HG03442 (cell line): ENCODE measurements at regions not wholly inside any gene's neighbourhood (a gene's known extent, or its start where the extent isn't known, plus 50 kb on each side); places are given as distances from the start of the nearest gene placed in this dataset.

Source experiments
- ATAC-seq: cut with Tn5 transposase; IDR thresholded peaks from one replicate; pipeline ENCODE4 v1.9.1; 2021; ENCODE audit warnings: mild to moderate bottlenecking, moderate library complexity; ENCODE audit not compliant: unreplicated experiment

DNA sequence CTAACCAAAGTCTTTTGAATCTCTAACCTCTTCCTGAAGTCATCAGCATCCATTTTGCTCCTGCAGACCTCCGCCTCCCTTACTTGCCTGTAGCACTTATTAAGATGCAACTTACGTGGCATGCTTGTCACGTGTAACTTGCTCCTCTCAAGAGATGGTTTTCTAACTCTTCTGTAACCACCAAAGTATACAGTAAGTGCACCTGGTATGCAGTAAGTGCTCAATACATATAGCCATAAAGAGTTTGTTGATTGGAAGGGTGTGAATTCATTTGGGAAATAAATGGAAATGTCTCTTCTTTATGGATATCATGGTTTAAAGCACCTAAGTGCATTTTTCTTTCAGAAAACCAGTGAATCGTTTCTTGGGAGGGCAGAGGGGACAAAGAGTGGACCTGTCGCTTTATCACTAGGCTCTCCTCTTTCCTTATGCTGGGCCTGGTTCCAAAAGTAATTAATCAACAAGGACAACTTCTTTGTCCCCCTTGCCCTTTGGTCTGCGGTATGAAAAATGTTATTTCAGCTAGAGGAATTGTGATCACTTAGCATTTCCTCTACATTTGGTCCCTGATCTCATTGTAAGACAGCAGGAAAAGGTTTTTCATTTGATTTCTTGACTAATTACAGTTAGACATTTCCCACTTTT, 370.0 kb upstream of the SPRED2 start:
- ATAC-seq, result no peak

- no peak for ATAC-seq
Observed at GRCh38 chr2:65800998-65801397, 368.6 kb upstream of the SPRED2 start.

DNA sequence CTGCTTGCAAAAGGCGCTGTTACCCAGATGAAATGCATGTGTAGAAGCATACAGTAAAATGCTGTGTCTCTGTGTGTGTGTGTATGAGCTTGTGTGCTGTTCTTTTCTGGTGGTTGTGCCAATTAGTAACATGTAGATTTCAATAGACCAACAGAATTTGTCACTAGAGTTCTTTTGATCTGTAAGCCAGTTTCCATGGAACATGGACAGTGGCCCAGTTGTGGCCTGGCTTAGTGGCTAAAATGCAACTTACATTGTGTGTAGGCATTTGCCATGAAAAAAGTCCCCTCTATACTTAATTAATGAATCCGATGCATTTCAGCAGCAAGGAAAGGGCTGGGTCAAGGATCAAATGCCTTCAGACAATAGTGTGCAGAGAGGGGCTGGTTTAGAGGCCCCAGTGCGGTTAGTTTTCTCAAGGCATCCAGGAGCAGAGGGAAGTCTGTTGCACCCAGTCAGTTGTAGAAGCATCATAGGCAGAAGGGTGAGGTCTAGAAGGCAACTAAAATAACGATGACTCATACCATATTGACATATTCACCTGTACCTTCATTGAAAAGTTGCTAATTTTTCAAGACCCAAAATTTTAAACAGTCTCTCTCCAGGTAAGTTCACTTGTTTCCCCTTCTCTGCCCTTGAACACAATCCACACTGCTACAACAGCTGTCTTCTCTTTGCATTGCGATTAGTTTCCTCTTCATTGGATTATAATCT, 366.9 kb upstream of the SPRED2 start:
- no peak for ATAC-seq

- no peak for ATAC-seq
Observed at GRCh38 chr2:65798641-65799040, 366.2 kb upstream of the SPRED2 start.

- no peak for ATAC-seq
Observed at GRCh38 chr2:65794994-65795393, 362.6 kb upstream of the SPRED2 start.

DNA sequence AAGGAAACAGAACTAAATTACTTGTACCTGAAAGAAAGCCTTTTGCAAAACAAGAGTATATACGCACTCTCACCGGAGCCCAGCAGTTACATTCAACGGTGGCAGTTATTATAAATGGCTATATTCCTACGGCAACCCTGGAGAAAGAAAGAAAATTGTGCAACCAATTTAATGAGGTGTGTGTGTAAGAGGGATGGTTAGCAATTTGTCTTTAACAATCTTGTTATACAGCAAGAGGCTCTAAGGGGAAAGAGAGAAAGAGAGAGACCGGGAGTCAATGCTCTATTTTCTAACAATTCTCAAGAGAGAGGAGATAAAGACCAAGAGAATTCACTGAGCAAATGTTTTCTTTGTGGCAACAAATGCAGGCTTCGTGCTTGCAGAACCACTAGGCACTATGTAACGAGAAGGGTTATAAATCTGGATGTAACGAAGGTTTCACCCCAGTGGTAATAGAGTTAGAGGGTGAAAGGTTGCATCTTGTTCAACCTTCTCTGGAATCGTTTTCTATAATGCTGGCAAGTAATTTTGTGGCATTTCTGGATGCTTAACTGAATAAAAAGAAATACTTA, 359.1 kb upstream of the SPRED2 start:
- ATAC-seq, result no peak

GRCh38 chr2:65790676-65790935, 358.2 kb upstream of the SPRED2 start:
- ATAC-seq, result no peak

- ATAC-seq, result no peak
Observed at GRCh38 chr2:65789923-65790675, 357.7 kb upstream of the SPRED2 start.

DNA sequence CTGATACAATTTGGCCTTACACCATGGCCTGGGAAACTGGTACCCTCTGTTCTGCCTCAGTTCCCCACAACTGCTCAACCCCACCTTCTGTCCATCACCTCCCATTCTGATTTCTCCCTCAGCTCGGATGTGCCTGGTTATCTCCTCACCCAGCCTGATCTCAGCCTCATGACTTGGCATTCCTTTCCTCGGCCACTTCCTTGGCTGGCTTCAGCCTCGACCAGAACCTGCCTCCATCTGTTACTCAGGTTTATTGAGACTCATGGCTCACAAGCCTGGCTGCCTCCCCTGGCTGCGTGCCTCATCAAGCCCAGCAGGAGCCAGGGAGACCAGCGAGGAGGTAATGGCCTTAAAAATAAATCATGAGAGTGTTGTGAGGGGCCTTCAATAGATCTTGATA, 356.2 kb upstream of the SPRED2 start:
- no peak for ATAC-seq

GRCh38 chr2:65786765-65787164, 354.4 kb upstream of the SPRED2 start:
- no peak for ATAC-seq

GRCh38 chr2:65786007-65786717, 353.8 kb upstream of the SPRED2 start:
- ATAC-seq, result no peak

DNA sequence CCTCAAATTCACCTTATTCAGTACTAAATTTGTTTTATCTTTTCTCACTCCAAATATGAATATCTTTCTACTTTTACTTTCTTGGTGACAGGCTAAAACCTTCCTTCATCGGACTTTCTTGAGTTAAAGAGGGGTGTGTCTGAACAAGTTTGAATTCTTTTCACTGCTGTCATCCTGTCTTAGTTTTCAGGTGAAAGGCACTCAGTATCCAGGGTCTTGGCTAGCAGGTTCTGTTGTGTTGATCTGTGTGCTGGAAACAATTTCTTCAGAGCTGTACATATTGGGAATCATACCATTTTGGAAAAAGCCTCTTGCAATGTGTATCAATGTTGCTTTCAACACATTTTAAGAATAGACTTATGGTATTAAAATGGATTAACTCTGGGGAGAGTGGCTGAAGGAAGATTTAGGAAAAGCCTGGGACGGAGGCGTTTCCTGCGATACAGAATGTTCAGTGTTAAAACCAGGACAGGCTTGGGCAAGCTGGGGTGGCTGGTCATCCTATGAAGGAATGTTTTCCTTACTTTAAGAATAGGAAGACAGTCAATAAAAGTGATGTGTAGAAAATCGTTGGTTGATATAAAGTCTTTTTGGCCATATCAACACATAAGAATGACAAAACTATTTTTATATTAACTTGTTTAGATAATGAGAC, 350.7 kb upstream of the SPRED2 start:
- ATAC-seq, result no peak

- ATAC-seq, result no peak
Observed at GRCh38 chr2:65782186-65782585, 349.8 kb upstream of the SPRED2 start.

- no peak for ATAC-seq
Observed at GRCh38 chr2:65781756-65782155, 349.4 kb upstream of the SPRED2 start.

DNA sequence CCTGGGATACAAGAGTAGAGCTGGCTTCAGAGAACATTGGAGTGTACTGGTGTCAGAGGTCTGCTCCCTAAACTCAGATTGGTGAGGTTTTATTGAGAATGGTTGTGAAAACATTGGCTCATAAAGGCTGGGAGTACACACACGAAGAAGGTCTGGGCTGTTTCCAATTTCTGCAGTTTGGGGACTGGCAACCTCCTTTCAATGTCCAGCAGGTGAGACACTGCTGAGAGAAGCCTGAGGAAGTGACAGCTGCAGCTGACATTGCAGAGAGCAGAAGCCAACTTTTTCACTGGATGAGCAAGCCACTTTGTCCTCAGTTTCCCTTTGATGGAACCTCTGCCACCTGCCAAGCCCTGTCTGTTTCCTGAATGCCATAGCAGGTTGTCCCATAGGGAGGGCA, 346.6 kb upstream of the SPRED2 start:
- ATAC-seq, result no peak

GRCh38 chr2:65778137-65778536, 345.7 kb upstream of the SPRED2 start:
- ATAC-seq, result no peak

- no peak for ATAC-seq
Observed at GRCh38 chr2:65775839-65776238, 343.4 kb upstream of the SPRED2 start.

GRCh38 chr2:65767946-65768345, 335.5 kb upstream of the SPRED2 start:
- ATAC-seq, result no peak

DNA sequence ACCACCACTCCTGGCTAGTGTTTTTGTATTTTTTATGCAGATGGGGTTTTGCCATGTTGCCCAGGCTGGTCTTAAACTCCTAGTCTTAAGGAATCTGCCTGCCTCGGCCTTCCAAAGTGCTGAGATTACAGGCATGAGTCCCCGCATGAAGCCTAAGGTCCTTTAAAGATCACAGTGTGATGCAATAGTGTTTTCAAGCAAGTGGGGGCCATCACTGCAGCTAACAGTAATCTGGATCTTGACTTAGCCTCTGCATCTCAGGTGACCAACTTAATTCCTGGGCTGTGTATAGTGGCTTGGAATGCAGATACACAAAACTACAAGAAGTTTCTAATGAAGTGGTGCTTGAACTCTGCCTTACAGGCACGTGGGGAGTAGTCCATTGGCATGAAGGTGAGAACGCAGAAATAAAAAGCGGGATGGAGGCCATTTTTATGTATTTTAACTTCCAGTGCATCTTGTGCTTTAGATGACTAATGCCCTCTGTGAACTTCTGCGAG, 334.4 kb upstream of the SPRED2 start:
- no peak for ATAC-seq

DNA sequence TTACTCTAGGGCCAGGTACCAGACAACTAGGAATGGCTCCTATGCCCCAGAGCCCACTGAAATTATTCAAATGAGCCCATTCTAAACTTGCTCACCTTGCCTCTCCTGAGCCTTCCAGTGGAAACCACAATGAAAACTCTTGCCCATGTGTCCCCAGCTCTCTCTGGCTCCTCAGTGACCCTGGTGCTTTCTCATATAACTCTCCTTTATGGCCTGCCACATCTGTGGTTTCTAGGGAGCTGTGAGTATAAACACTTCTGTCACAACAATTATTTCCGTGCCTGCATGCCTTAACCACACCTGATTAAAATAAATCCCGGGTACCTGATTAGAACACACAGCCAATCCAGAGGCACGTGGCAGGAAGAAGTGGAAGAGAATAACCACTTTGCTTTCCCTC, 333.0 kb upstream of the SPRED2 start:
- no peak for ATAC-seq

DNA sequence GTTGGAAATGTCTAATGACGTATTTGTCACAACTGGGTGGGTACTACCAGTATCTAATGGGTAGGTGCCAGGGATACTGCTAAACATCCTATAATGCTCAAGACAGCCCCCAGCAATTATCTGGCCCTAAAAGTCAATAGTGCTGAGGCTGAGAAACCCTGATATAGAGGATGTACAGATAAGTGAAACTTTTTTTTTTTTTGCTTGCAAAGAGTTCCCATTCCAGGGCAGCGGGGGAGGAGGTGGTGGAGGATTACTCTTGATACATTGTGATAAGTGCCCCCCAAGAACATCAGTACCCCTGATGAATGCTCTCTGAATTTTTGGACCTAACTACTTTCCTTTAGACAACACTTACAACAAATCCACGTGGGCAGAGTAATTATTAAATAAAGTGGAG, 329.7 kb upstream of the SPRED2 start:
- no peak for ATAC-seq
